ENCODE measurements at regions not wholly inside any gene's neighbourhood (a gene's known extent, or its start where the extent isn't known, plus 50 kb on each side); places are given as distances from the start of the nearest gene placed in this dataset.

- TF ChIP-seq POLR2A (IDR thresholded peaks at IDR 0.05), result no peak
- TF ChIP-seq, protein P1, sequence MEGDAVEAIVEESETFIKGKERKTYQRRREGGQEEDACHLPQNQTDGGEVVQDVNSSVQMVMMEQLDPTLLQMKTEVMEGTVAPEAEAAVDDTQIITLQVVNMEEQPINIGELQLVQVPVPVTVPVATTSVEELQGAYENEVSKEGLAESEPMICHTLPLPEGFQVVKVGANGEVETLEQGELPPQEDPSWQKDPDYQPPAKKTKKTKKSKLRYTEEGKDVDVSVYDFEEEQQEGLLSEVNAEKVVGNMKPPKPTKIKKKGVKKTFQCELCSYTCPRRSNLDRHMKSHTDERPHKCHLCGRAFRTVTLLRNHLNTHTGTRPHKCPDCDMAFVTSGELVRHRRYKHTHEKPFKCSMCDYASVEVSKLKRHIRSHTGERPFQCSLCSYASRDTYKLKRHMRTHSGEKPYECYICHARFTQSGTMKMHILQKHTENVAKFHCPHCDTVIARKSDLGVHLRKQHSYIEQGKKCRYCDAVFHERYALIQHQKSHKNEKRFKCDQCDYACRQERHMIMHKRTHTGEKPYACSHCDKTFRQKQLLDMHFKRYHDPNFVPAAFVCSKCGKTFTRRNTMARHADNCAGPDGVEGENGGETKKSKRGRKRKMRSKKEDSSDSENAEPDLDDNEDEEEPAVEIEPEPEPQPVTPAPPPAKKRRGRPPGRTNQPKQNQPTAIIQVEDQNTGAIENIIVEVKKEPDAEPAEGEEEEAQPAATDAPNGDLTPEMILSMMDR (IDR thresholded peaks at IDR 0.05 in 4 of 5, conservative IDR thresholded peaks at IDR 0.05 in 1 of 5), result no peak
These were observed 127.9 kb downstream of the WT1 start for GRCh38 chr11:32307471-32307870.

Data from gastrocnemius medialis (tissue), 4 donors.